H9 (cell line): ENCODE measurements at regions not wholly inside any gene's neighbourhood (a gene's known extent, or its start where the extent isn't known, plus 50 kb on each side); places are given as distances from the start of the nearest gene placed in this dataset.

Experiments
- DNase-seq: peaks from one replicate; pipeline ENCODE4 v3.0.0-alpha.2; 2017
- H2AFZ ChIP-seq: one replicate; pipeline ENCODE4 v1.6.1; 2013; ENCODE audit warnings: mild to moderate bottlenecking, low read length, control low read depth, moderate library complexity
- H2AK5ac ChIP-seq: 2 replicates; pipeline ENCODE4 v1.6.1; 2013; ENCODE audit warnings: low read length, control low read depth, mixed read lengths; ENCODE audit not compliant: insufficient read length
- H2BK120ac ChIP-seq: one replicate; pipeline ENCODE4 v1.6.1; 2013; ENCODE audit warnings: low read depth, mild to moderate bottlenecking, low read length, control low read depth, inconsistent platforms; ENCODE audit not compliant: poor library complexity, severe bottlenecking
- H2BK12ac ChIP-seq: 2 replicates; pipeline ENCODE4 v1.6.1; 2013; ENCODE audit warnings: low read length, control low read depth, mixed read lengths, low read depth; ENCODE audit not compliant: insufficient read length
- H2BK15ac ChIP-seq: 2 replicates; pipeline ENCODE4 v1.6.1; 2013; ENCODE audit warnings: low read depth, low read length, control low read depth
- H2BK20ac ChIP-seq: one replicate; pipeline ENCODE4 v1.6.1; 2013; ENCODE audit warnings: low read depth, mild to moderate bottlenecking, low read length, control low read depth, inconsistent platforms; ENCODE audit not compliant: poor library complexity, severe bottlenecking
- H2BK5ac ChIP-seq: 2 replicates; pipeline ENCODE4 v1.6.1; 2013; ENCODE audit warnings: low read length, control low read depth, mixed read lengths; ENCODE audit not compliant: insufficient read length
- H3K14ac ChIP-seq: 2 replicates; pipeline ENCODE4 v1.6.1; 2013; ENCODE audit warnings: low read length, control low read depth; ENCODE audit not compliant: insufficient read depth
- H3K18ac ChIP-seq: 2 replicates; pipeline ENCODE4 v1.6.1; 2013; ENCODE audit warnings: low read depth, mild to moderate bottlenecking, mixed read lengths, low read length, control low read depth; ENCODE audit not compliant: insufficient read length
- H3K23ac ChIP-seq: 2 replicates; pipeline ENCODE4 v1.6.1; 2013; ENCODE audit warnings: low read length, control low read depth, mixed read lengths, low read depth; ENCODE audit not compliant: insufficient read length
- H3K23me2 ChIP-seq: 2 replicates; pipeline ENCODE4 v1.6.1; 2013; ENCODE audit warnings: low read depth, mild to moderate bottlenecking, mixed read lengths, low read length, control low read depth; ENCODE audit not compliant: insufficient read length, poor library complexity, severe bottlenecking
- H3K27ac ChIP-seq: 2 replicates; pipeline ENCODE4 v1.5.1; 2013; ENCODE audit warnings: low read length, control low read depth, mixed read lengths, low read depth; ENCODE audit not compliant: insufficient read length
- H3K27me3 ChIP-seq: 2 replicates; pipeline ENCODE4 v1.6.1; 2013; ENCODE audit warnings: low read length, control low read depth, inconsistent platforms; ENCODE audit not compliant: insufficient read depth
- H3K4ac ChIP-seq: 2 replicates; pipeline ENCODE4 v1.6.1; 2013; ENCODE audit warnings: low read depth, mild to moderate bottlenecking, control low read depth, inconsistent platforms, low read length, moderate library complexity
- H3K4me1 ChIP-seq: 2 replicates; pipeline ENCODE4 v1.6.1; 2013; ENCODE audit warnings: low read length, control low read depth, inconsistent platforms; ENCODE audit not compliant: insufficient read depth
- H3K4me2 ChIP-seq: 2 replicates; pipeline ENCODE4 v1.6.1; 2013; ENCODE audit warnings: low read length, control low read depth, mixed read lengths; ENCODE audit not compliant: insufficient read length, insufficient read depth
- H3K56ac ChIP-seq: 2 replicates; pipeline ENCODE4 v1.6.1; 2013; ENCODE audit warnings: low read depth, mild to moderate bottlenecking, mixed read lengths, low read length, control low read depth; ENCODE audit not compliant: insufficient read length
- H3K79me1 ChIP-seq: 2 replicates; pipeline ENCODE4 v1.6.1; 2013; ENCODE audit warnings: low read depth, mild to moderate bottlenecking, moderate library complexity, low read length, control low read depth, inconsistent platforms; ENCODE audit not compliant: insufficient read depth, poor library complexity, severe bottlenecking
- H3K79me2 ChIP-seq: 2 replicates; pipeline ENCODE4 v1.6.1; 2013; ENCODE audit warnings: low read length, control low read depth, inconsistent platforms; ENCODE audit not compliant: insufficient read depth
- H3K9ac ChIP-seq: 2 replicates; pipeline ENCODE4 v1.6.1; 2013; ENCODE audit warnings: low read length, control low read depth, mixed read lengths; ENCODE audit not compliant: insufficient read length; ENCODE audit errors: extremely low read depth
- H3K9me3 ChIP-seq: one replicate; pipeline ENCODE4 v1.6.1; 2013; ENCODE audit warnings: low read depth, low read length, inconsistent platforms; ENCODE audit not compliant: control insufficient read depth
- H3T11ph ChIP-seq: one replicate; pipeline ENCODE4 v1.6.1; 2013; ENCODE audit warnings: mild to moderate bottlenecking, low read length, control low read depth, inconsistent platforms
- H4K20me1 ChIP-seq: one replicate; pipeline ENCODE4 v1.6.1; 2013; ENCODE audit not compliant: control insufficient read depth, insufficient read length, insufficient read depth
- H4K5ac ChIP-seq: 2 replicates; pipeline ENCODE4 v1.6.1; 2013; ENCODE audit warnings: low read depth, mild to moderate bottlenecking, mixed read lengths, low read length, control low read depth; ENCODE audit not compliant: insufficient read length
- H4K8ac ChIP-seq: replicated peaks from 2 replicates; pipeline ENCODE4 v1.6.1; 2013; ENCODE audit warnings: low read length, control low read depth, mixed read lengths, low read depth; ENCODE audit not compliant: insufficient read length
- H4K91ac ChIP-seq: 2 replicates; pipeline ENCODE4 v1.6.1; 2013; ENCODE audit warnings: low read depth, mild to moderate bottlenecking, moderate library complexity, mixed read lengths, low read length, control low read depth; ENCODE audit not compliant: insufficient read length
- H3K27ac Mint-ChIP-seq, 3 experiments: 2 replicates in 2 of 3; 3 replicates in 1 of 3; pipeline ENCODE4 v1.8.0; 2020 to 2021; ENCODE audit warnings: mixed read lengths in 3 of 3, mild to moderate bottlenecking in 1 of 3, moderate library complexity in 1 of 3
- H3K27me3 Mint-ChIP-seq: 2 replicates; pipeline ENCODE4 v1.8.0; 2021; ENCODE audit warnings: low read depth, mild to moderate bottlenecking, moderate library complexity, mixed read lengths
- H3K36me3 Mint-ChIP-seq, 3 experiments: 2 replicates in 2 of 3; 3 replicates in 1 of 3; pipeline ENCODE4 v1.8.0; 2020 to 2021; ENCODE audit warnings: low read depth in 3 of 3, mixed read lengths in 3 of 3; ENCODE audit not compliant: insufficient read depth in 1 of 3
- H3K4me1 Mint-ChIP-seq, 2 experiments: 2 replicates each; pipeline ENCODE4 v1.8.0; 2020; ENCODE audit warnings: mixed read lengths in 2 of 2
- H3K4me3 Mint-ChIP-seq, 2 experiments: 2 replicates in 1 of 2; 3 replicates in 1 of 2; pipeline ENCODE4 v1.8.0; 2020 to 2021; ENCODE audit warnings: mild to moderate bottlenecking in 2 of 2, mixed read lengths in 2 of 2, moderate library complexity in 1 of 2
- H3K9me3 Mint-ChIP-seq, 2 experiments: 2 replicates in 1 of 2; 3 replicates in 1 of 2; pipeline ENCODE4 v1.8.0; 2020; ENCODE audit warnings: mild to moderate bottlenecking in 2 of 2, mixed read lengths in 2 of 2, moderate library complexity in 1 of 2
- WGBS: extraction: QIAGEN DNeasy Blood & Tissue Kit; methylation state at CpG from one replicate; pipeline ENCODE4 v1.1.7; 2013; ENCODE audit warnings: missing lambda C conversion rate, low lambda C conversion rate, mixed read lengths; ENCODE audit not compliant: insufficient read length; ENCODE audit errors: extremely low coverage; 5-methylcytosine and 5-hydroxymethylcytosine counted together
- TF ChIP-seq, protein P1 (sequence below): fragments of 200-600 bp; sonication (generic); conservative IDR thresholded peaks from 3 replicates; pipeline ENCODE4 v1.8.0; 2021; ENCODE audit warnings: antibody characterized with exemption, mild to moderate bottlenecking

- Histone ChIP-seq H3K4me1 (no peaks in the 10 kb centered on the region), H3K14ac (no peak overlapping the region), H4K20me1 (no peaks in the 10 kb centered on the region), H3K4me2 (no peak overlapping the region), H2AFZ (no peak overlapping the region), H4K8ac (no peak overlapping the region), H2BK12ac (no peak overlapping the region), H3K27me3 (no peaks in the 10 kb centered on the region), H2BK20ac (no peak overlapping the region), H3K23ac (no peak overlapping the region), H3K18ac (no peak overlapping the region), H2AK5ac (no peak overlapping the region), H4K5ac (no peak overlapping the region), H2BK15ac (no peak overlapping the region), H3K79me1 (no peaks in the 10 kb centered on the region), H3K9ac (no peak overlapping the region), H3K27ac (no peak overlapping the region), H4K91ac (no peak overlapping the region), H3K56ac (no peak overlapping the region), H3T11ph (no peak overlapping the region), H3K79me2 (no peaks in the 10 kb centered on the region), H2BK120ac (no peak overlapping the region), H2BK5ac (no peak overlapping the region), H3K23me2 (no peaks in the 10 kb centered on the region), H3K4ac (no peak overlapping the region), H3K9me3 (no peaks in the 10 kb centered on the region)
- Mint-ChIP-seq H3K36me3 (peaks cover 0 to 2% (median 1%) of the 10 kb centered on the region in 3 experiments; a peak in 3 of 7 replicates), H3K4me1 (peaks cover 0 to 5% of the 10 kb centered on the region in 2 experiments; a peak in 1 of 4 replicates), H3K9me3 (peaks cover 33 to 44% of the 10 kb centered on the region in 2 experiments), H3K27ac (no peak overlapping the region), H3K27me3 (no peaks in the 10 kb centered on the region), H3K4me3 (no peak overlapping the region)
- DNase-seq, result no peak
- TF ChIP-seq, protein P1, sequence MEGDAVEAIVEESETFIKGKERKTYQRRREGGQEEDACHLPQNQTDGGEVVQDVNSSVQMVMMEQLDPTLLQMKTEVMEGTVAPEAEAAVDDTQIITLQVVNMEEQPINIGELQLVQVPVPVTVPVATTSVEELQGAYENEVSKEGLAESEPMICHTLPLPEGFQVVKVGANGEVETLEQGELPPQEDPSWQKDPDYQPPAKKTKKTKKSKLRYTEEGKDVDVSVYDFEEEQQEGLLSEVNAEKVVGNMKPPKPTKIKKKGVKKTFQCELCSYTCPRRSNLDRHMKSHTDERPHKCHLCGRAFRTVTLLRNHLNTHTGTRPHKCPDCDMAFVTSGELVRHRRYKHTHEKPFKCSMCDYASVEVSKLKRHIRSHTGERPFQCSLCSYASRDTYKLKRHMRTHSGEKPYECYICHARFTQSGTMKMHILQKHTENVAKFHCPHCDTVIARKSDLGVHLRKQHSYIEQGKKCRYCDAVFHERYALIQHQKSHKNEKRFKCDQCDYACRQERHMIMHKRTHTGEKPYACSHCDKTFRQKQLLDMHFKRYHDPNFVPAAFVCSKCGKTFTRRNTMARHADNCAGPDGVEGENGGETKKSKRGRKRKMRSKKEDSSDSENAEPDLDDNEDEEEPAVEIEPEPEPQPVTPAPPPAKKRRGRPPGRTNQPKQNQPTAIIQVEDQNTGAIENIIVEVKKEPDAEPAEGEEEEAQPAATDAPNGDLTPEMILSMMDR, result no peak
- no CpG with 5 or more reads among the region's 3 CpGs for WGBS
These were observed 972.5 kb downstream of the MRPL39 start for GRCh38 chr21:24634749-24635148.
